ENCODE measurements at regions not wholly inside any gene's neighbourhood (a gene's known extent, or its start where the extent isn't known, plus 50 kb on each side); places are given as distances from the start of the nearest gene placed in this dataset.

GRCh38 chr14:42565556-42565955 lies 958.9 kb downstream of the LRFN5 start:
- no peak for ATAC-seq

GRCh38 chr14:42563313-42563712 lies 956.6 kb downstream of the LRFN5 start:
- ATAC-seq = no peak
- no peak for TF ChIP-seq ARNTL (CRISPR knock-in tag; IDR thresholded peaks at IDR 0.05; ENCODE audit: borderline replicate concordance, low read depth)
- TF ChIP-seq SNAI2 (CRISPR knock-in tag; IDR thresholded peaks at IDR 0.05) = no peak
- no peak for TF ChIP-seq TCF4 (CRISPR knock-in tag; IDR thresholded peaks at IDR 0.05; ENCODE audit: borderline replicate concordance)
- TF ChIP-seq CSDC2 (CRISPR knock-in tag; IDR thresholded peaks at IDR 0.05) = no peak
- TF ChIP-seq TOX (CRISPR knock-in tag; IDR thresholded peaks at IDR 0.05; ENCODE audit: borderline replicate concordance) = no peak
- no peak for TF ChIP-seq OSR1 (CRISPR knock-in tag; IDR thresholded peaks at IDR 0.05)
- no peak for TF ChIP-seq ZNF70 (CRISPR knock-in tag; IDR thresholded peaks at IDR 0.05)
- no peak for TF ChIP-seq ZNF565 (CRISPR knock-in tag; conservative IDR thresholded peaks at IDR 0.05; ENCODE audit: low read depth)
- TF ChIP-seq ZFP30 (CRISPR knock-in tag; IDR thresholded peaks at IDR 0.05) = no peak
- no peak for TF ChIP-seq PPARA (CRISPR knock-in tag; IDR thresholded peaks at IDR 0.05; ENCODE audit: borderline replicate concordance)

More at GRCh38 chr14:42565556-42565955, 958.9 kb downstream of the LRFN5 start:
- TF ChIP-seq TSHZ2 (CRISPR knock-in tag; IDR thresholded peaks at IDR 0.05) (no peak), ESRRG (CRISPR knock-in tag; IDR thresholded peaks at IDR 0.05) (no peak), ZFP3 (CRISPR knock-in tag; IDR thresholded peaks at IDR 0.05) (no peak), ZNF70 (CRISPR knock-in tag; IDR thresholded peaks at IDR 0.05) (no peak), ZNF565 (CRISPR knock-in tag; conservative IDR thresholded peaks at IDR 0.05; ENCODE audit: low read depth) (no peak), ZC3H10 (CRISPR knock-in tag; IDR thresholded peaks at IDR 0.05) (no peak), SNAI2 (CRISPR knock-in tag; IDR thresholded peaks at IDR 0.05) (no peak), TCF4 (CRISPR knock-in tag; IDR thresholded peaks at IDR 0.05; ENCODE audit: borderline replicate concordance) (no peak), PATZ1 (CRISPR knock-in tag; IDR thresholded peaks at IDR 0.05; ENCODE audit: borderline replicate concordance) (no peak), POU6F1 (CRISPR knock-in tag; IDR thresholded peaks at IDR 0.05; ENCODE audit: borderline replicate concordance, low read depth) (no peak), GLIS3 (CRISPR knock-in tag; IDR thresholded peaks at IDR 0.05) (no peak), ISL1 (CRISPR knock-in tag; IDR thresholded peaks at IDR 0.05) (no peak), ARNTL (CRISPR knock-in tag; IDR thresholded peaks at IDR 0.05; ENCODE audit: borderline replicate concordance, low read depth) (no peak), PPARA (CRISPR knock-in tag; IDR thresholded peaks at IDR 0.05; ENCODE audit: borderline replicate concordance) (no peak), OSR1 (CRISPR knock-in tag; IDR thresholded peaks at IDR 0.05) (no peak), TOX (CRISPR knock-in tag; IDR thresholded peaks at IDR 0.05; ENCODE audit: borderline replicate concordance) (no peak)

GRCh38 chr14:42556551-42556950 lies 949.9 kb downstream of the LRFN5 start:
- ATAC-seq = no peak
- no peak for TF ChIP-seq RARB (CRISPR knock-in tag; IDR thresholded peaks at IDR 0.05)

- ATAC-seq = no peak
Measured at GRCh38 chr14:42555365-42555764, 948.7 kb downstream of the LRFN5 start.

GRCh38 chr14:42554091-42554490 lies 947.4 kb downstream of the LRFN5 start:
- no peak for ATAC-seq
- no peak for TF ChIP-seq TCF4 (CRISPR knock-in tag; IDR thresholded peaks at IDR 0.05; ENCODE audit: borderline replicate concordance)
- TF ChIP-seq CREB5 (CRISPR knock-in tag; IDR thresholded peaks at IDR 0.05; ENCODE audit: low read depth) = no peak
- TF ChIP-seq ZFP30 (CRISPR knock-in tag; IDR thresholded peaks at IDR 0.05) = no peak
- no peak for TF ChIP-seq BACH2 (CRISPR knock-in tag; IDR thresholded peaks at IDR 0.05; ENCODE audit: borderline replicate concordance)
- TF ChIP-seq PATZ1 (CRISPR knock-in tag; IDR thresholded peaks at IDR 0.05; ENCODE audit: borderline replicate concordance) = no peak
- TF ChIP-seq ZNF8 (CRISPR knock-in tag; IDR thresholded peaks at IDR 0.05) = no peak
- TF ChIP-seq PPARA (CRISPR knock-in tag; IDR thresholded peaks at IDR 0.05; ENCODE audit: borderline replicate concordance) = no peak
- no peak for TF ChIP-seq CSDC2 (CRISPR knock-in tag; IDR thresholded peaks at IDR 0.05)
- TF ChIP-seq ESRRG (CRISPR knock-in tag; IDR thresholded peaks at IDR 0.05) = no peak
- TF ChIP-seq TOX (CRISPR knock-in tag; IDR thresholded peaks at IDR 0.05; ENCODE audit: borderline replicate concordance) = no peak
- no peak for TF ChIP-seq SNAI2 (CRISPR knock-in tag; IDR thresholded peaks at IDR 0.05)

More at GRCh38 chr14:42555365-42555764, 948.7 kb downstream of the LRFN5 start:
- TF ChIP-seq ZFP3 (CRISPR knock-in tag; IDR thresholded peaks at IDR 0.05) (no peak), SNAI2 (CRISPR knock-in tag; IDR thresholded peaks at IDR 0.05) (no peak), ARNTL (CRISPR knock-in tag; IDR thresholded peaks at IDR 0.05; ENCODE audit: borderline replicate concordance, low read depth) (no peak), GLIS3 (CRISPR knock-in tag; IDR thresholded peaks at IDR 0.05) (no peak), CSDC2 (CRISPR knock-in tag; IDR thresholded peaks at IDR 0.05) (no peak), ZFP30 (CRISPR knock-in tag; IDR thresholded peaks at IDR 0.05) (no peak), ZC3H10 (CRISPR knock-in tag; IDR thresholded peaks at IDR 0.05) (no peak)
